Lung (tissue), 11 donors: ENCODE measurements at regions not wholly inside any gene's neighbourhood (a gene's known extent, or its start where the extent isn't known, plus 50 kb on each side); places are given as distances from the start of the nearest gene placed in this dataset.

Experiments used
- ATAC-seq: fragments of 200-7000 bp; cut with Tn5 transposase; one replicate; pipeline ENCODE4 v1.9.1; 2020; ENCODE audit warnings: moderate number of reproducible peaks; ENCODE audit not compliant: insufficient read depth, low FRiP score
- DNase-seq, 3 donors: peaks; one replicate each; pipeline ENCODE4 v3.0.0-alpha.2; 2013 to 2017
- H3K27ac ChIP-seq, 2 donors: one replicate each; pipeline ENCODE4 v1.5.1; 2013; ENCODE audit warnings: mild to moderate bottlenecking in 2 of 2, moderate library complexity in 2 of 2, control low read depth in 1 of 2, inconsistent platforms in 1 of 2, low read depth in 1 of 2, low read length in 1 of 2
- H3K27me3 ChIP-seq, 3 donors: one replicate each; pipeline ENCODE4 v1.5.1; 2013; ENCODE audit warnings: low read length in 2 of 3; ENCODE audit not compliant: control insufficient read depth in 3 of 3, insufficient read depth in 3 of 3
- H3K36me3 ChIP-seq, 4 donors: one replicate each; pipeline ENCODE4 v1.5.1; 2013; ENCODE audit warnings: low read length in 4 of 4, mild to moderate bottlenecking in 1 of 4, moderate library complexity in 1 of 4; ENCODE audit not compliant: control insufficient read depth in 4 of 4, insufficient read depth in 4 of 4
- H3K4me1 ChIP-seq, 5 donors: one replicate each; pipeline ENCODE4 v1.5.1; 2013; ENCODE audit warnings: low read length in 5 of 5, mild to moderate bottlenecking in 2 of 5, moderate library complexity in 1 of 5; ENCODE audit not compliant: control insufficient read depth in 5 of 5, insufficient read depth in 5 of 5
- H3K4me3 ChIP-seq: one replicate; pipeline ENCODE4 v1.5.1; 2013; ENCODE audit warnings: mild to moderate bottlenecking, control low read depth, moderate library complexity
- H3K9ac ChIP-seq, 2 donors: one replicate each; pipeline ENCODE4 v1.5.1; 2013; ENCODE audit warnings: low read length in 2 of 2, control low read depth in 1 of 2; ENCODE audit not compliant: insufficient read depth in 1 of 2
- H3K9me3 ChIP-seq, 4 donors: one replicate each; pipeline ENCODE4 v1.5.1; 2013; ENCODE audit warnings: low read length in 3 of 4, mild to moderate bottlenecking in 1 of 4, moderate library complexity in 1 of 4; ENCODE audit not compliant: control insufficient read depth in 4 of 4, insufficient read depth in 3 of 4
- WGBS, 2 donors: extraction: QIAGEN DNeasy Blood & Tissue Kit; methylation state at CpG; one replicate each; pipeline ENCODE4 v1.1.7; 2013; 5-methylcytosine and 5-hydroxymethylcytosine counted together
- TF ChIP-seq, protein P1 (sequence below): IDR thresholded peaks from 2 replicates; pipeline ENCODE4 v1.5.1; 2012; ENCODE audit warnings: mild to moderate bottlenecking; ENCODE audit errors: control extremely low read depth, extremely low read depth
- donor health status: control.
- donor health status: control.
- donor health status: Bipolar disorder and iron deficiency.
- donor health status: healthy.
- donor health status: DM: yes; HTN: yes; CAD: no.

DNA sequence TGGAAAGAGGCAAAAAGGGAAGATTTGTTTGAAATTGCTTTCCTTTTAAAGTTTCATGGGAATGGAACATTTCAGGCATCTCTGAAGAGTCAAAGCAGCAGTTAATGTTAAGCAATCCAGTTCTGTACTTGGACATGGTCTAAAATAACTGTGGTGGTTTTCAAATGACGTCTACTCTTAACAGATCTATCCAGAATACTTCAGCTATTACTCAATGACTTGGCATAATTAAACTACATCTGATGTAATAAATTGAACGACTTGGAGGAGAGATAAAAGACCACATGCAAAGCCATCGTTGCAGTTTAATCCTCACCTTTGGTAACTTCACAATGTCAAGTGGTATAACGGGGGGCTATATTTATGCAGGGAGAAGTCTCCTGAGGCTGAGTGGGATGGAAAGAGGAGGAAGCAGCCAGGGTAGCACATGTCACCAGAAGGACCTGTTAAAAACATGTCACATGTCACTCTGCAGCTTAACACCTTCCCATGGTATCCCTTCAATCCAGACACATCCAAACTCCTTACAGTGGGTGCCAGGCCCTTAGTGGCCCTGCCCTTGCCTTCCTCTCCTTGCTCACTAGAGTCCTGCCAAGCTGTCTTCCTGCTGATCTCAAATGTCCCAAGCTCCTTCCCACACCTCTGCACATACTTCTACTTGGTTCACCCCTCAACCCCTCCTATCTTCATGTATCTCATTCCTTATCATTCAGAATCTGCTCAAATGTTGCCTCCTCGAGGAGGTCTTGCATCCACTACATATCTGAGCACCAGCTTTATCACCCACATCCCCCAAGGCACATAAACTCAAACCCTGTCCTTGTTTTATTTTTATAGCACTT, 327.8 kb downstream of the SUCLA2 start:
- H3K9ac ChIP-seq, result peak overlapping the region in 1 of 2 donors; percentile 8
- no peak overlapping the region for H3K27ac ChIP-seq
- DNase-seq, result peak in 1 of 3 donors; percentile 89
- 31 to 38% methylated on average over 5 of the region's 5 CpGs for WGBS, 2 donors
- H3K27me3 ChIP-seq, result no peaks in the 10 kb centered on the region
- ATAC-seq, result peak; percentile 69
- H3K9me3 ChIP-seq, result peaks cover 0 to 3% (median 0%) of the 10 kb centered on the region in 4 donors
- no peak overlapping the region for H3K4me3 ChIP-seq
- H3K4me1 ChIP-seq, result peaks cover 0 to 14% (median 0%) of the 10 kb centered on the region in 5 donors
- TF ChIP-seq, protein P1, sequence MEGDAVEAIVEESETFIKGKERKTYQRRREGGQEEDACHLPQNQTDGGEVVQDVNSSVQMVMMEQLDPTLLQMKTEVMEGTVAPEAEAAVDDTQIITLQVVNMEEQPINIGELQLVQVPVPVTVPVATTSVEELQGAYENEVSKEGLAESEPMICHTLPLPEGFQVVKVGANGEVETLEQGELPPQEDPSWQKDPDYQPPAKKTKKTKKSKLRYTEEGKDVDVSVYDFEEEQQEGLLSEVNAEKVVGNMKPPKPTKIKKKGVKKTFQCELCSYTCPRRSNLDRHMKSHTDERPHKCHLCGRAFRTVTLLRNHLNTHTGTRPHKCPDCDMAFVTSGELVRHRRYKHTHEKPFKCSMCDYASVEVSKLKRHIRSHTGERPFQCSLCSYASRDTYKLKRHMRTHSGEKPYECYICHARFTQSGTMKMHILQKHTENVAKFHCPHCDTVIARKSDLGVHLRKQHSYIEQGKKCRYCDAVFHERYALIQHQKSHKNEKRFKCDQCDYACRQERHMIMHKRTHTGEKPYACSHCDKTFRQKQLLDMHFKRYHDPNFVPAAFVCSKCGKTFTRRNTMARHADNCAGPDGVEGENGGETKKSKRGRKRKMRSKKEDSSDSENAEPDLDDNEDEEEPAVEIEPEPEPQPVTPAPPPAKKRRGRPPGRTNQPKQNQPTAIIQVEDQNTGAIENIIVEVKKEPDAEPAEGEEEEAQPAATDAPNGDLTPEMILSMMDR, result no peak
- H3K36me3 ChIP-seq, result no peaks in the 10 kb centered on the region

DNA sequence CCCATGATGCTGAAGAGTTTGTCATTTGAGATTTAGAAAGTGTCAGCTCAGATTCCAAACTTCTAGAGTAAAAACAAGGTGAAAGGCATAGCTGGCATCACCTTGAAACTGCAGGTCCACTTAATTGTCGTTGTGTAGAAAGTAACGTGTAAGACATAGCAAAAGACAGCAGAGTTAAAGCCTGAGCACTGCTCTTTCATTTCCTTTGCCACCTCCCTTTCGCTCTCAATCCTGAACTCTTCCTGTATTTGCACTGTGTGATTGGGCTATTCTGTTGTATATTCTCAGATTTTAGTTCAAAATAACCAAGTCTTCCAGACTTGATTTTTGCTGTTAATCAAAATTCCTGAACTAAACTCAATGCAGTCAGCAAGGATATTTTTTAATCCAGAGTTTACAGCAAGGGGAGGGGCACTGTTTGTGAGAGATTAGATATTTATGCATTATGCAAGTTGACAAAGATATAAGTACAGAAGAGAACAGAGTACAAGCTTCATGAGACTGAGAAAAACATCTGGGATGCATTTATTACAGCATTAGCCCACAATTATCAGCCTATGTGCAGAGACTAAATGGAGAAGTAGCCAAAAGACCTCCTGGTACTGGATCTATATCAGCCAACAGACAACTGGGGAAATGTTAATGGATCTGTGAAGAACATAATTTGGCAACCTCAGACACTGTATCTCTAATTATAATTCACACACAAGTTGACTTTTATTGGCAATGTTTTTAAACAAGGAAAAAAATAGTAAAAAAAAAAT, 328.6 kb downstream of the SUCLA2 start:
- H3K27me3 ChIP-seq, result no peaks in the 10 kb centered on the region
- WGBS, 2 donors, result 77 to 86% methylated on average over 3 of the region's 3 CpGs
- peaks cover 0 to 3% (median 0%) of the 10 kb centered on the region in 4 donors for H3K9me3 ChIP-seq
- H3K4me1 ChIP-seq, result peaks cover 0 to 14% (median 0%) of the 10 kb centered on the region in 5 donors
- ATAC-seq, result no peak
- no peak overlapping the region for H3K27ac ChIP-seq
- H3K9ac ChIP-seq, result no peak overlapping the region
- TF ChIP-seq, protein P1, result no peak
- DNase-seq, result peak; percentile 15 to 95 (median 88)
- no peak overlapping the region for H3K4me3 ChIP-seq
- H3K36me3 ChIP-seq, result no peaks in the 10 kb centered on the region

DNA sequence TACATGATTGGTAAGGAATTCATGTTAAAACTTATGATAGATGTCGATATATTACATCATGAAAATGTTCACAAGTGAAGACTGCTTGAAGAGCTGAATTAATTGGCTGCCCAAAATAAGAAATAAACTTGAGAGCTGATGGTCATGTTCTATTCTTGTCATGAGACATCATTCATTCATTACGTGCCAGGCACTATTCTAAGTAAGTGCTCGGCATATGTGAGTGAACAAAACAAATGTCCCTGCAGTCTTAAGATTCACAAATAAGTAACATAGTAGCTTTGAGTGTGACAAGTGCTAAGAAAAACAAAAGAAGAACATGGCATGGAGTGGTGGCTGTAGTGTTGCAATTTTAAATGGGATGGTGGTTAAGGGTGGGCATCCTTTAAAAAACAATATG, 329.3 kb downstream of the SUCLA2 start:
- DNase-seq, result no peak
- H3K27ac ChIP-seq, result no peak overlapping the region
- H3K27me3 ChIP-seq, result no peaks in the 10 kb centered on the region
- H3K4me1 ChIP-seq, result peaks cover 0 to 14% (median 0%) of the 10 kb centered on the region in 5 donors
- no peak overlapping the region for H3K9ac ChIP-seq
- no peak overlapping the region for H3K4me3 ChIP-seq
- no peaks in the 10 kb centered on the region for H3K36me3 ChIP-seq
- H3K9me3 ChIP-seq, result peaks cover 0 to 3% (median 0%) of the 10 kb centered on the region in 4 donors
- TF ChIP-seq, protein P1, result no peak
- no peak for ATAC-seq
- 79 to 87% methylated on average over 3 of the region's 3 CpGs for WGBS, 2 donors
